ENCODE measurements at regions not wholly inside any gene's neighbourhood (a gene's known extent, or its start where the extent isn't known, plus 50 kb on each side); places are given as distances from the start of the nearest gene placed in this dataset.
"Not testable (repeated sequence)": the region's sequence is repeated elsewhere in the genome, so short reads cannot be mapped to it uniquely, and the experiment has no call there.

DNA sequence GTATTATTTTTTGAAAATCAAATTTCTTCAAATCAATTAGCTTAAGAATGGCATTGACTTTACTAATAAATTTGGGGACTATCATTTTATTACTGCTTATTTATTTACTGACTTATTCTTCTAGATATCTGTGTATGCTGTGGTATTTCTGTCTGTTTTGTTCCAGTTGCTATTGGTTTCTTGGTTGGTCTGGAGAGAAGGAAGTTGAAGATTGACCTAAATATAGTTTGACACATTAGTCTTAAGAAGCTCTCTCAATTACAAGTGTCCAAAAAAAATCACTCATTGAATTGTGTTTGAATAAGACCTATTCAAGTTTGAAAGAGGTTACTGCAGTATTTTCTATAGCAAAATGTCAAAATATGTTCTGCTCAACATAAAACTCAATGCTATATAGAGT is 153.3 kb upstream of the KYNU start:
- H3K4me1 Mint-ChIP-seq (ENCODE audit: low read depth) = no peaks in the 10 kb centered on the region
- intact Hi-C loops (cut with micrococcal nuclease) = no loop called here
- H3K36me3 Mint-ChIP-seq (ENCODE audit: low read depth) = no peaks in the 10 kb centered on the region
- H3K27ac Mint-ChIP-seq = no peak overlapping the region
- CTCF ChIA-PET = no interaction called here
- H3K27me3 Mint-ChIP-seq (ENCODE audit: low read depth) = no peaks in the 10 kb centered on the region
- H3K4me3 Mint-ChIP-seq = no peak overlapping the region
- no peak for DNase-seq
- peaks cover 4% of the 10 kb centered on the region for H3K9me3 Mint-ChIP-seq

DNA sequence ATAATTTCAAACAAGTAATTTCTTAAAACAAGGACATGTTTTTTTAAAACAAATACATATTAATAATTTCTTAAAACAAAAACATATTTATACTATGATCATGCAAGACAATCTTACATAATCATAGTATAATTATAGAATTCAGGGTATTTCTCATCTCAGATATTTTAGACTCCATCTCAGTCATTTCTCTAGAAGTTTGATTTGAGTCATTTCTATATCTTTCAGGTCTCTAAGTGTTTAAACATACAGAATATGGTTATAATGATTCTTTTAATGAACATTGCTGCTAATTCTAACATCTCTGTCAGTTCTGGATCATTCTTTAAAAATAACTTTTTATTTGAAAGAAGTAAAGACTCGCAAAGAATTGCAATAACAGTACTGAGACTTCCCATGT is 154.2 kb upstream of the KYNU start:
- Mint-ChIP-seq H3K27me3 (ENCODE audit: low read depth) (no peaks in the 10 kb centered on the region), H3K4me1 (ENCODE audit: low read depth) (no peaks in the 10 kb centered on the region), H3K4me3 (no peak overlapping the region), H3K9me3 (no peaks in the 10 kb centered on the region), H3K36me3 (ENCODE audit: low read depth) (no peaks in the 10 kb centered on the region), H3K27ac (no peak overlapping the region)
- no peak for DNase-seq
- intact Hi-C loops (cut with micrococcal nuclease) = no loop called here
- CTCF ChIA-PET = no interaction called here

- intact Hi-C loops (cut with micrococcal nuclease) = no loop called here
- no peak overlapping the region for H3K27ac Mint-ChIP-seq
- H3K4me3 Mint-ChIP-seq = no peak overlapping the region
Observed at GRCh38 chr2:142722569-142722968, 154.9 kb upstream of the KYNU start.

DNA sequence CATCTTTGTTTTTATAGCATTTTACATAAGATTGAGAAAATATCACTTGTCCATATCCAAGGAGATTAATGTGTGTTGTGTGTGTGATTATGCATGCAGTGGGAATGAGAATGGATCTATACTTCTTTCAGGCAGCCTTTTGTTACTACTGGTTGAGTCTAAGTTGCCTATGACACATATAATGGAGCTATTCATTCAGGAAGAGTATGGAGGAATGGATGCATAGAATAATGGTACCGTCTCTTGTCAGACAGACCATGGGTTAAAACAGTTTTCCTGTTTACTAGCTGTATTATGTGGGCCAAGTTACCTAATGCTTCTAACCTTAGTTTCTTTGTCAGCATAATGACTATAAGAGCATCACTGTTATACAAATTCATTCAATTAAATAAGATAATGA is 155.4 kb upstream of the KYNU start:
- Mint-ChIP-seq H3K27ac (no peak overlapping the region), H3K9me3 (no peaks in the 10 kb centered on the region), H3K27me3 (ENCODE audit: low read depth) (no peaks in the 10 kb centered on the region), H3K4me1 (ENCODE audit: low read depth) (no peaks in the 10 kb centered on the region), H3K36me3 (ENCODE audit: low read depth) (no peaks in the 10 kb centered on the region), H3K4me3 (no peak overlapping the region)
- intact Hi-C loops (cut with micrococcal nuclease) = no loop called here
- no peak for DNase-seq
- CTCF ChIA-PET = no interaction called here

More at GRCh38 chr2:142722569-142722968, 154.9 kb upstream of the KYNU start:
- no peaks in the 10 kb centered on the region for H3K27me3 Mint-ChIP-seq (ENCODE audit: low read depth)
- no peaks in the 10 kb centered on the region for H3K36me3 Mint-ChIP-seq (ENCODE audit: low read depth)
- no peaks in the 10 kb centered on the region for H3K4me1 Mint-ChIP-seq (ENCODE audit: low read depth)
- no peaks in the 10 kb centered on the region for H3K9me3 Mint-ChIP-seq
- CTCF ChIA-PET = no interaction called here
- DNase-seq = no peak

- CTCF ChIA-PET = no interaction called here
- no peaks in the 10 kb centered on the region for H3K36me3 Mint-ChIP-seq (ENCODE audit: low read depth)
- H3K9me3 Mint-ChIP-seq = no peaks in the 10 kb centered on the region
- H3K4me3 Mint-ChIP-seq = no peak overlapping the region
- no peaks in the 10 kb centered on the region for H3K27me3 Mint-ChIP-seq (ENCODE audit: low read depth)
- no peaks in the 10 kb centered on the region for H3K4me1 Mint-ChIP-seq (ENCODE audit: low read depth)
- no peak overlapping the region for H3K27ac Mint-ChIP-seq
- DNase-seq = no peak
- intact Hi-C loops (cut with micrococcal nuclease) = no loop called here
Observed at GRCh38 chr2:142721015-142721414, 156.4 kb upstream of the KYNU start.

DNA sequence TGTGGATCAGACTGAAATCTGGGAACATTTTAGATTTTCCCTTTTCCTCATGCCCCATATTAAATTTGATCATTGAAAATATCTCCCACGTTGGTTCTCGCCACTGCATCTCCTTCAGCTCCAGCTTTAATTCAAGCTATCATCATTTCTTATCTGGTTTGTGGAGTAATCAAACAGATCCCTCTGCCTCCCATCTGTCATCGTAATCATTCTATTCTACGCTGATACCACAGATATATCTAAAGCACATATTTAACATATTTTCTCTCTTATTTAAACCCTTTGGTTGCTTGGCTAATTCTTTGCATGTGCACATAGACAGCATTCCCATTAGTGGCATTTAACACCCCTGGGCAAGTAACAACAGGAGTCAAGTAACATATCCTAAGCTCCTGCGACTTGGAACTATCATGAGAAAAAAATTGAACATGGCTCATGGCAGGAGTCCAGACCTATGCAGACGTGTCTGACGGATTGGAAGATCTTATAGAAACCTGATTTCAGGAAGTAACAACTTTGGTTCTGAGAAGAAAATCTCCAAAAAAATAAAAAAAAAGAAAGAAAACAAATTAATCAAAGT is 158.8 kb upstream of the KYNU start:
- Mint-ChIP-seq H3K9me3 (no peaks in the 10 kb centered on the region), H3K36me3 (ENCODE audit: low read depth) (no peaks in the 10 kb centered on the region), H3K27me3 (ENCODE audit: low read depth) (no peaks in the 10 kb centered on the region), H3K27ac (no peak overlapping the region), H3K4me1 (ENCODE audit: low read depth) (no peaks in the 10 kb centered on the region), H3K4me3 (no peak overlapping the region)
- CTCF ChIA-PET = no interaction called here
- DNase-seq = no peak
- intact Hi-C loops (cut with micrococcal nuclease) = no loop called here

DNA sequence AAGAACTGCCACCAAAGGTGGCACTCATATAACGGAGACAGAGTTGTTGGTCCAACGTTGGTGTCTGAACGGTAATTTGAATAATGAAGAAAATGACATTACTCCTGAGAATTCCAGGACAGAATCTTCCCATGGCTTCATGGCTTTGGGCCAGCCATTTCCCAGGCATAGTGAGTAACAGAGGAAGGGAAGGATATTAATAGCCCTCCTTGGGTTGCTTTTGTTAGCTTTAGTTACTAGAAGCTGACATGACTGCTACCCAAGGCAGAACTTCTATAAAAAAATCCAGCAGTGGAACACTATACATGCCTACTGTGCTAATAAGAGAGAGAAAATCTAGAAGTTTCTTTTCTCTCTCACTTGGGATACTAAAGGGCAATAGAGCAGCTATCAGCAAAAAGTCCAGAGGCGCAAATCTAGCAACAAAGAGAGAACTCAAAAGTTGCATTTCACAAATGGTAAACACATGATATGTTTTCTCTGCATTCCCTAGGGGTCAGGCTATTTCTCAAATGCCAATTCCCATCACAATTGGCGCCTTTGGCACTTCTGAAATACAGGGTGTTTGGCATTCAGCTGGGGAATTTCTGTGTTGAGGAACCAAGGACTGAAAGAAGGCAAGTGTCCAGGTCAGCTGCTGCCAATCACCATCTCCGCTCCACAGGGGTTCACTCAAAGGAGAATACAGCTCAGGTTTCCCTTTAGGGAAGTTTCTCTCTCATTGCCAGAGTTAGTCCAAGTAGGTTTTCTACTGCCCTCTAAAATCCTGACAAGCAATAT is 160.8 kb upstream of the KYNU start:
- DNase-seq = no peak
- intact Hi-C loops (cut with micrococcal nuclease) = no loop called here
- H3K4me1 Mint-ChIP-seq (ENCODE audit: low read depth) = no peaks in the 10 kb centered on the region
- H3K4me3 Mint-ChIP-seq = no peak overlapping the region
- CTCF ChIA-PET = no interaction called here
- no peaks in the 10 kb centered on the region for H3K27me3 Mint-ChIP-seq (ENCODE audit: low read depth)
- no peaks in the 10 kb centered on the region for H3K9me3 Mint-ChIP-seq
- H3K27ac Mint-ChIP-seq = no peak overlapping the region
- no peaks in the 10 kb centered on the region for H3K36me3 Mint-ChIP-seq (ENCODE audit: low read depth)

DNA sequence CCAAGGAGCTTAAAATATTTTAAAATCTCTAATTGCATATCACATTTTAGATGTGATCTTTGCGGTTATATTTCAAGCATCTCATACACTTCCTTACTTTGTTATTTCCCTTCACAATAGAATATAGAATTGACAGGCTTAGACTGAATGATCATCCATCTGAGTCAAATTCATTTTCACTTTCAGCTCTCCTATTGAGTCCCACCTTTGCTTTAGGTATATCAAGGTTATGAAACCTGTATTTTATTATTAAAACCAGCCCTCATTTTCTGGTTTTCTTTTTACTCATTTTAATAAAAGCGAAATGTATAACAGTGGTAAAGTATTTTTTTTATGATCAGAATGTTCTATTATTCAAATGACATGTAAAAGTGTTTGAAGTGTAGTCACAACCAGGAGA is 162.9 kb upstream of the KYNU start:
- no peaks in the 10 kb centered on the region for H3K9me3 Mint-ChIP-seq
- H3K36me3 Mint-ChIP-seq (ENCODE audit: low read depth) = no peaks in the 10 kb centered on the region
- intact Hi-C loops (cut with micrococcal nuclease) = no loop called here
- H3K27ac Mint-ChIP-seq = no peak overlapping the region
- DNase-seq = no peak
- no peaks in the 10 kb centered on the region for H3K4me1 Mint-ChIP-seq (ENCODE audit: low read depth)
- CTCF ChIA-PET = no interaction called here
- no peak overlapping the region for H3K4me3 Mint-ChIP-seq
- no peaks in the 10 kb centered on the region for H3K27me3 Mint-ChIP-seq (ENCODE audit: low read depth)

DNA sequence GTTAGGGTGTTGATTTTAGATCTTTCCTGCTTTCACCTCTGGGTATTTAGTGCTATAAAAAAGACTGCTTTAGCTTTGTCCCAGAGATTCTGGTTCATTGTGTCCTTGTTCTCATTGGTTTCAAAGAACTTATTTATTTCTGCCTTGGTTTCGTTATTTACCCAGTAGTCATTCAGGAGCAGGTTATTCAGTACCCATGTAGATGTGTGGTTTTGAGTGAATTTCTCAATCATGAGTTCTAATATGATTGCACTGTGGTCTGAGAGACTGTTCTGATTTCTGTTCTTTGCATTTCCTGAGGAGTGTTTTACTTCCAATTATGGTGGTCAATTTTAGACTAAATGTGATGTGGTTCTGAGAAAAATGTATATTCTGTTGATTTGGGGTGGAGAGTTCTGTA is 167.1 kb upstream of the KYNU start:
- intact Hi-C loops (cut with micrococcal nuclease) = no loop called here
- CTCF ChIA-PET = no interaction called here
- DNase-seq = no peak
- H3K4me3 Mint-ChIP-seq = no peak overlapping the region
- no peaks in the 10 kb centered on the region for H3K9me3 Mint-ChIP-seq
- H3K27ac Mint-ChIP-seq = no peak overlapping the region
- H3K27me3 Mint-ChIP-seq (ENCODE audit: low read depth) = no peaks in the 10 kb centered on the region
- H3K36me3 Mint-ChIP-seq (ENCODE audit: low read depth) = no peaks in the 10 kb centered on the region
- H3K4me1 Mint-ChIP-seq (ENCODE audit: low read depth) = no peaks in the 10 kb centered on the region

- no peaks in the 10 kb centered on the region for H3K4me1 Mint-ChIP-seq (ENCODE audit: low read depth)
- no peaks in the 10 kb centered on the region for H3K36me3 Mint-ChIP-seq (ENCODE audit: low read depth)
- CTCF ChIA-PET = no interaction called here
- H3K27me3 Mint-ChIP-seq (ENCODE audit: low read depth) = no peaks in the 10 kb centered on the region
- no peak for DNase-seq
- no peak overlapping the region for H3K4me3 Mint-ChIP-seq
- H3K27ac Mint-ChIP-seq = no peak overlapping the region
- no peaks in the 10 kb centered on the region for H3K9me3 Mint-ChIP-seq
- intact Hi-C loops (cut with micrococcal nuclease) = no loop called here
Observed at GRCh38 chr2:142707318-142707717, 170.1 kb upstream of the KYNU start.

DNA sequence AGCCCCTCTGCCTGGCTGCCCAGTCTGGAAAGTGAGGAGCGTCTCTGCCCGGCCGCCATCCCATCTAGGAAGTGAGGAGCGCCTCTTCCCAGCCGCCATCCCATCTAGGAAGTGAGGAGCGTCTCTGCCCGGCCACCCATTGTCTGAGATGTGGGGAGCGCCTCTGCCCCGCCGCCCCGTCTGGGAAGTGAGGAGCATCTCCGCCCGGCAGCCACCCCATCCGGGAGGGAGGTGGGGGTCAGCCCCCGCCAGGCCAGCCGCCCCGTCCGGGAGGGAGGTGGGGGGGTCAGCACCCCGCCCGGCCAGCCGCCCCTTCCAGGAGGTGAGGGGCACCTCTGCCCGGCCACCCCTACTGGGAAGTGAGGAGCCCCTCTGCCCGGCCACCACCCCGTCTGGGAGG is 175.1 kb upstream of the KYNU start:
- H3K9me3 Mint-ChIP-seq; DNase-seq; H3K36me3 Mint-ChIP-seq (ENCODE audit: low read depth); H3K27ac Mint-ChIP-seq; H3K4me1 Mint-ChIP-seq (ENCODE audit: low read depth); H3K27me3 Mint-ChIP-seq (ENCODE audit: low read depth); intact Hi-C loops (cut with micrococcal nuclease); H3K4me3 Mint-ChIP-seq; CTCF ChIA-PET: not testable (repeated sequence)

GRCh38 chr2:142695350-142696257 is 181.9 kb upstream of the KYNU start:
- H3K4me1 Mint-ChIP-seq (ENCODE audit: low read depth); DNase-seq; CTCF ChIA-PET; H3K4me3 Mint-ChIP-seq; H3K9me3 Mint-ChIP-seq; H3K27me3 Mint-ChIP-seq (ENCODE audit: low read depth); H3K36me3 Mint-ChIP-seq (ENCODE audit: low read depth); H3K27ac Mint-ChIP-seq; intact Hi-C loops (cut with micrococcal nuclease): not testable (repeated sequence)

DNA sequence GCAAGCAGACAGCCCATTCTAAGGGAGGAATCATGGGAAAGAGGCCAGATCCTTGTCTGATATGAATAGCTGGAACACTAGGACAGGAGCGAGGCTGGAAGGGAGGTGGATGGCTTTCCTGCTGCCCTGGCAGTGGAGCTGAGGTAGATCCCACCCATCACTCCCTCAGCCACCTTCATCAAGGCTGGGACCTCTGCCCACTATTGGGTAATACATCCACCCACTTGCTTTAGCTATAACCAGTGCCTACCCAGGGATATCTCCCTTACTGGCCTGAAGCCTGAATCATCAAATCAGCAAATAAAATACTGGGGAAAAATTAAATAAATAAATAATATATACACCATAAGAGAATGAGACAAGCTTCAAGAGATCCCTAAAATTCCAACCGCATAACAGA is 183.2 kb upstream of the KYNU start:
- H3K27ac Mint-ChIP-seq = no peak overlapping the region
- intact Hi-C loops (cut with micrococcal nuclease) = no loop called here
- H3K9me3 Mint-ChIP-seq = peaks cover 1% of the 10 kb centered on the region
- CTCF ChIA-PET = no interaction called here
- H3K27me3 Mint-ChIP-seq (ENCODE audit: low read depth) = no peaks in the 10 kb centered on the region
- no peaks in the 10 kb centered on the region for H3K36me3 Mint-ChIP-seq (ENCODE audit: low read depth)
- DNase-seq = no peak
- H3K4me3 Mint-ChIP-seq = no peak overlapping the region
- H3K4me1 Mint-ChIP-seq (ENCODE audit: low read depth) = no peaks in the 10 kb centered on the region
